ENCODE measurements at regions not wholly inside any gene's neighbourhood (a gene's known extent, or its start where the extent isn't known, plus 50 kb on each side); places are given as distances from the start of the nearest gene placed in this dataset.

GRCh38 chr2:5089409-5089808, 602.8 kb upstream of the SOX11 start:
- Histone ChIP-seq H3K4me3 (replicated peaks in 1 of 3) (no peak overlapping the region), H3K27ac (no peak overlapping the region), H3K9me3 (no peaks in the 10 kb centered on the region), H3K27me3 (no peaks in the 10 kb centered on the region), H3K4me1 (no peaks in the 10 kb centered on the region), H3K36me3 (no peaks in the 10 kb centered on the region)
- 86 to 94% methylated on average over 5 of the region's 5 CpGs for WGBS, 2 donors
- TF ChIP-seq CTCF (IDR thresholded peaks at IDR 0.05) (no peak), POLR2A (IDR thresholded peaks at IDR 0.05) (no peak)
- DNase-seq, result no peak
- intact Hi-C loops (cut with DNase I), result no loop called here

- intact Hi-C loops (cut with DNase I), result no loop called here
- Histone ChIP-seq H3K4me1 (no peaks in the 10 kb centered on the region), H3K4me3 (replicated peaks in 1 of 3) (no peak overlapping the region), H3K27me3 (no peaks in the 10 kb centered on the region), H3K9me3 (no peaks in the 10 kb centered on the region), H3K36me3 (no peaks in the 10 kb centered on the region), H3K27ac (no peak overlapping the region)
- TF ChIP-seq CTCF (IDR thresholded peaks at IDR 0.05), result no peak
- TF ChIP-seq POLR2A (IDR thresholded peaks at IDR 0.05), result no peak
- no peak for DNase-seq
These were observed 599.1 kb upstream of the SOX11 start for GRCh38 chr2:5093056-5093455.

- no peak for DNase-seq
- intact Hi-C loops (cut with DNase I), result no loop called here
These were observed 598.7 kb upstream of the SOX11 start for GRCh38 chr2:5093518-5093917.

GRCh38 chr2:5094192-5094591, 598.0 kb upstream of the SOX11 start:
- Histone ChIP-seq H3K4me1 (no peaks in the 10 kb centered on the region), H3K27ac (no peak overlapping the region), H3K27me3 (no peaks in the 10 kb centered on the region), H3K9me3 (no peaks in the 10 kb centered on the region), H3K4me3 (replicated peaks in 1 of 3) (no peak overlapping the region), H3K36me3 (no peaks in the 10 kb centered on the region)
- WGBS, 2 donors, result 81 to 87% methylated on average over 5 of the region's 5 CpGs
- no peak for DNase-seq
- TF ChIP-seq CTCF (IDR thresholded peaks at IDR 0.05) (no peak), POLR2A (IDR thresholded peaks at IDR 0.05) (no peak)
- intact Hi-C loops (cut with DNase I), result no loop called here

More at GRCh38 chr2:5093518-5093917, 598.7 kb upstream of the SOX11 start:
- H3K27ac ChIP-seq, result no peak overlapping the region
- WGBS, 2 donors, result 76 to 79% methylated on average over 8 of the region's 8 CpGs
- TF ChIP-seq POLR2A (IDR thresholded peaks at IDR 0.05) (no peak), CTCF (IDR thresholded peaks at IDR 0.05) (no peak)
- no peaks in the 10 kb centered on the region for H3K4me1 ChIP-seq
- no peaks in the 10 kb centered on the region for H3K36me3 ChIP-seq
- H3K9me3 ChIP-seq, result no peaks in the 10 kb centered on the region
- no peak overlapping the region for H3K4me3 ChIP-seq (replicated peaks in 1 of 3)
- no peaks in the 10 kb centered on the region for H3K27me3 ChIP-seq

- Histone ChIP-seq H3K27me3 (no peaks in the 10 kb centered on the region), H3K27ac (no peak overlapping the region), H3K36me3 (no peaks in the 10 kb centered on the region), H3K9me3 (no peaks in the 10 kb centered on the region), H3K4me3 (replicated peaks in 1 of 3) (no peak overlapping the region), H3K4me1 (no peaks in the 10 kb centered on the region)
- TF ChIP-seq CTCF (IDR thresholded peaks at IDR 0.05) (no peak), POLR2A (IDR thresholded peaks at IDR 0.05) (no peak)
- WGBS, 2 donors, result 74 to 82% methylated on average over 1 of the region's 1 CpG
- no peak for DNase-seq
- intact Hi-C loops (cut with DNase I), result no loop called here
These were observed 593.9 kb upstream of the SOX11 start for GRCh38 chr2:5098286-5098685.

Measured in thyroid gland (tissue), 4 donors.